Epithelial cell of proximal tubule (primary cell): ENCODE measurements at regions not wholly inside any gene's neighbourhood (a gene's known extent, or its start where the extent isn't known, plus 50 kb on each side); places are given as distances from the start of the nearest gene placed in this dataset.
A peak's percentile ranks its signal among the peaks of the same experiment; 100 is the strongest.

Source experiments
- DNase-seq: peaks from one replicate; pipeline ENCODE4 v3.0.0-alpha.2; 2011; ENCODE audit warnings: low read depth
- H3K4me3 ChIP-seq: 2 replicates; pipeline ENCODE4 v1.5.1; 2011; ENCODE audit warnings: low read depth, mild to moderate bottlenecking, low read length
- TF ChIP-seq, protein P1 (sequence below): conservative IDR thresholded peaks from 2 replicates; pipeline ENCODE4 v1.5.1; 2012; ENCODE audit warnings: low read depth, mild to moderate bottlenecking, low read length

DNA sequence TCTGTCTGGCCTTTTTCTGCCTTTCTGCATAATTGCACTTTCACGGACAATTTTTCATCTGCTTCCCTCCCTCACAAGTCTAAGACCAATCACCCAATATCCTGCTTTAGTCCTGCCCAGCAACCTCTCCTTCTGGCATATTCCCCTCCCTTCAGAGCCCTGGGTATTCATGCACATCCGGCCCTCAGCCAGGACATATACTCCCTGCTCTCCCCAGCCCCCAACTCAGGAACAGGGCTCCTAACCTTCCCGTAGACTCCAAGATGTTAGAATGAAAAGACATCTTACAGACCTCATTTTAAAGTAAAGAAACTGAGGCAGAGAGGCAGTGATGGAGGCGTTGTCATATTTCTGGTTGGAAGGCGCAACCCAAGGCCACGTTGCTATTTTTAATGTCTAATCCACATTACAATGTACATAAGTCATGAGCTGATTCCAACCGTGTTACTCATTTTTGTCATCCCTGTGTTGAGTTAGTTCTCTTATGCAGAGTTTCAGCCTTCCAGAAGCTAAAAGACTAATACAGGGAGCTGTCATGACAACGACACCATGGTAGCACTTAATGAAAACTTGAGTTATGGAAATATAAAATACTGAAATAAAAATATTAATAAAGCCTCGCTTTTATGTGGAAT lies 209.2 kb downstream of the TSHZ3 start:
- DNase-seq: peak; percentile 86
- TF ChIP-seq, protein P1, sequence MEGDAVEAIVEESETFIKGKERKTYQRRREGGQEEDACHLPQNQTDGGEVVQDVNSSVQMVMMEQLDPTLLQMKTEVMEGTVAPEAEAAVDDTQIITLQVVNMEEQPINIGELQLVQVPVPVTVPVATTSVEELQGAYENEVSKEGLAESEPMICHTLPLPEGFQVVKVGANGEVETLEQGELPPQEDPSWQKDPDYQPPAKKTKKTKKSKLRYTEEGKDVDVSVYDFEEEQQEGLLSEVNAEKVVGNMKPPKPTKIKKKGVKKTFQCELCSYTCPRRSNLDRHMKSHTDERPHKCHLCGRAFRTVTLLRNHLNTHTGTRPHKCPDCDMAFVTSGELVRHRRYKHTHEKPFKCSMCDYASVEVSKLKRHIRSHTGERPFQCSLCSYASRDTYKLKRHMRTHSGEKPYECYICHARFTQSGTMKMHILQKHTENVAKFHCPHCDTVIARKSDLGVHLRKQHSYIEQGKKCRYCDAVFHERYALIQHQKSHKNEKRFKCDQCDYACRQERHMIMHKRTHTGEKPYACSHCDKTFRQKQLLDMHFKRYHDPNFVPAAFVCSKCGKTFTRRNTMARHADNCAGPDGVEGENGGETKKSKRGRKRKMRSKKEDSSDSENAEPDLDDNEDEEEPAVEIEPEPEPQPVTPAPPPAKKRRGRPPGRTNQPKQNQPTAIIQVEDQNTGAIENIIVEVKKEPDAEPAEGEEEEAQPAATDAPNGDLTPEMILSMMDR: no peak
- H3K4me3 ChIP-seq: peak overlapping the region; percentile 12

- TF ChIP-seq, protein P1: no peak
Measured at GRCh38 chr19:31138077-31138476, 211.2 kb downstream of the TSHZ3 start.

DNA sequence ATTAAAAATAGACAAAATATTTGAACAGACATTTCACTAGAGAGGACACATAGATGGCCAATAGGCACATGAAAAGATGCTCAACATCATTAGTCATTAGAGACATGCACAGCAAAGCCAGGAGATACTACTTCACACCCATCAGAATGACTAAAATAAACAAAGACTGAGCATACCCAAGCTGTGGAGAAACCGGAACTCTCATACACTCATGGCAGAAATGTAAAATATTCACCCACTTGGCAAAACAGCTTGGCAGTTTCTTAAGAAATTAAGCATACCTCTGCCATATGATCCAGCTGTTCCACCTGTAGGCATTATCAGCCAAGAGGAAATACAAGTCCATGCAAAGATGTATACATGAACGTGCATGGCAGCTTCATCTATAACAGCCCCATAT lies 213.4 kb downstream of the TSHZ3 start:
- TF ChIP-seq, protein P1: no peak
- no peak for DNase-seq
- no peak overlapping the region for H3K4me3 ChIP-seq

More at GRCh38 chr19:31138077-31138476, 211.2 kb downstream of the TSHZ3 start:
- no peak overlapping the region for H3K4me3 ChIP-seq
- no peak for DNase-seq

GRCh38 chr19:31132753-31133110 lies 216.5 kb downstream of the TSHZ3 start:
- no peak overlapping the region for H3K4me3 ChIP-seq
- DNase-seq: no peak
- TF ChIP-seq, protein P1: no peak

GRCh38 chr19:31128291-31128690 lies 220.9 kb downstream of the TSHZ3 start:
- TF ChIP-seq, protein P1: no peak
- no peak for DNase-seq
- no peak overlapping the region for H3K4me3 ChIP-seq

GRCh38 chr19:31127134-31127967 lies 221.9 kb downstream of the TSHZ3 start:
- H3K4me3 ChIP-seq: no peak overlapping the region
- TF ChIP-seq, protein P1: no peak
- DNase-seq: no peak

DNA sequence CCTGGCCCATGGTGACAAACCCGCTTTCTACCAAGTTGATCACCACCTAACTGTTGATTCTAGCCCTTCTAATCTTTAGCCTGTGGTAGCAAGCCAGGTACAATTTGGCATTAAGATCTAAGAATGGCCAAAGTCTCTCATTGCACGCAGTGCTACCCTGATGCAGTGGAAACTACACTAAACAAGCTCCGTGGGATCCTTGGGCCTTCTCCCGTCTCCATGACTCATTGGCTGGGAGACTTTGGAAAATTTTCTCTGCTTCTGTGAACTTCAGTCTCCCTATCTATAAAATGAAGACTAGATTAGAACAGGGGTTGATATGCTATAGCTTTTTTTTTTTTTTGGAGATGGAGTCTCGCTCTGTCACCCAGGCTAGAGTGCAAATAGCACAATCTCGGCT lies 223.0 kb downstream of the TSHZ3 start:
- no peak for DNase-seq
- TF ChIP-seq, protein P1: no peak
- H3K4me3 ChIP-seq: no peak overlapping the region
